HepG2 (cell line): ENCODE measurements at regions not wholly inside any gene's neighbourhood (a gene's known extent, or its start where the extent isn't known, plus 50 kb on each side); places are given as distances from the start of the nearest gene placed in this dataset.

Experiments
- ATAC-seq: fragments of 200-7000 bp; cut with Tn5 transposase; 3 replicates; pipeline ENCODE4 v1.9.1; 2020; ENCODE audit warnings: mild to moderate bottlenecking, moderate library complexity
- BruUV-seq: library from RNA; stranded (reverse); fragments of 400-500 nt; replicated peaks from 2 replicates; lab custom pipeline; 2021; lab: Mats Ljungman, UMichigan
- CTCF ChIA-PET: fragments of 300-600 bp; formaldehyde crosslinking; extraction: SDS; loops from one replicate; lab custom pipeline; 2021; ENCODE audit warnings: low total read pairs, inconsistent platforms, low intra/inter-chr PET ratio; lab: Yijun Ruan, JAX
- POLR2A ChIA-PET: fragments of 350-600 bp; sonication (Branson Sonifier 250); formaldehyde crosslinking; loops from one replicate; lab custom pipeline; 2020; ENCODE audit warnings: antibody characterized with exemption, inconsistent platforms; lab: Yijun Ruan, JAX
- DNase-seq: peaks from one replicate; pipeline ENCODE4 v3.0.0-alpha.2; 2015; ENCODE audit warnings: low spot score
- FAIRE-seq: peaks from 3 replicates; lab custom pipeline; 2011; peaks lifted over from hg19 to GRCh38; lab: Jason Lieb, UNC
- H2AFZ ChIP-seq: one replicate; pipeline ENCODE4 v1.6.1; 2011; ENCODE audit warnings: low read length, inconsistent platforms
- H3K27ac ChIP-seq: fragments of 300-600 bp; 3 replicates; pipeline ENCODE4 v1.8.0; 2011; ENCODE audit warnings: mixed run types, mild to moderate bottlenecking, mixed read lengths, low read length, inconsistent platforms; ENCODE audit not compliant: insufficient read depth; ENCODE audit errors: extremely low read length
- H3K27me3 ChIP-seq, 2 experiments: fragments of 200-600 bp in 1 of 2; 2 replicates in 1 of 2; 3 replicates in 1 of 2; pipeline versions ENCODE4 v1.6.0 to v1.8.0; 2011; ENCODE audit warnings: low read length in 2 of 2, mild to moderate bottlenecking in 2 of 2, moderate library complexity in 2 of 2, inconsistent platforms in 1 of 2; ENCODE audit not compliant: insufficient read depth in 2 of 2, control insufficient read depth in 1 of 2
- H3K36me3 ChIP-seq, 2 experiments: fragments of 200-600 bp in 1 of 2; replicated peaks in 1 of 2; 2 replicates in 1 of 2; 3 replicates in 1 of 2; pipeline versions ENCODE4 v1.5.1 to v1.8.0; 2011; ENCODE audit warnings: low read length in 2 of 2, inconsistent platforms in 1 of 2; ENCODE audit not compliant: insufficient read depth in 2 of 2, control insufficient read depth in 1 of 2
- H3K4me1 ChIP-seq: 2 replicates; pipeline ENCODE4 v1.5.1; 2012; ENCODE audit warnings: low read length, inconsistent platforms; ENCODE audit not compliant: insufficient read depth
- H3K4me2 ChIP-seq: 2 replicates; pipeline ENCODE4 v1.6.0; 2011; ENCODE audit warnings: low read depth, low read length, inconsistent platforms
- H3K4me3 ChIP-seq, 3 experiments: fragments of 200-600 bp in 1 of 3; sonication (generic), shearing (Covaris generic) in 1 of 3; replicated peaks in 1 of 3; 2 replicates each; pipeline ENCODE4 v1.5.1; 2011 to 2016; ENCODE audit warnings: low read length in 3 of 3, inconsistent platforms in 2 of 3, low read depth in 2 of 3, mild to moderate bottlenecking in 2 of 3, control low read depth in 1 of 3, mixed read lengths in 1 of 3; ENCODE audit not compliant: insufficient read depth in 1 of 3
- H3K79me2 ChIP-seq: one replicate; pipeline ENCODE4 v1.6.1; 2011; ENCODE audit warnings: low read length, inconsistent platforms; ENCODE audit not compliant: insufficient read depth
- H3K9ac ChIP-seq: 2 replicates; pipeline ENCODE4 v1.6.0; 2011; ENCODE audit warnings: mild to moderate bottlenecking, low read depth, low read length, inconsistent platforms; ENCODE audit not compliant: insufficient read depth
- H3K9me3 ChIP-seq: 2 replicates; pipeline ENCODE4 v1.5.1; 2012; ENCODE audit warnings: mild to moderate bottlenecking, low read length
- H4K20me1 ChIP-seq: 2 replicates; pipeline ENCODE4 v1.6.0; 2011; ENCODE audit warnings: inconsistent platforms, mild to moderate bottlenecking, low read length, moderate library complexity; ENCODE audit not compliant: insufficient read depth
- CCAR2 ChIP-seq: fragments of 200-400 bp; formaldehyde crosslinking; optimal IDR thresholded peaks from 2 replicates; pipeline ENCODE3; 2018; ENCODE audit warnings: low read depth, mild to moderate bottlenecking, low read length, moderate library complexity
- GATA4 ChIP-seq: sonication (generic); IDR thresholded peaks from 2 replicates; pipeline ENCODE4 v1.6.1; 2016; ENCODE audit warnings: antibody characterized with exemption, low read depth, borderline replicate concordance
- GZF1 ChIP-seq: sonication (generic); formaldehyde crosslinking; IDR thresholded peaks from 2 replicates; pipeline ENCODE4 v1.5.1; 2020; ENCODE audit warnings: mild to moderate bottlenecking, missing genetic modification reagents
- SATB2 ChIP-seq: sonication (generic); formaldehyde crosslinking; IDR thresholded peaks from 2 replicates; pipeline ENCODE4 v1.5.0; 2020; ENCODE audit warnings: missing genetic modification reagents
- SNRNP70 ChIP-seq: fragments of 200-400 bp; formaldehyde crosslinking; IDR thresholded peaks from 2 replicates; pipeline ENCODE4 v1.6.1; 2017; ENCODE audit warnings: mild to moderate bottlenecking, low read depth, low read length, moderate library complexity
- TEAD3 ChIP-seq: optimal IDR thresholded peaks from 2 replicates; pipeline ENCODE3; 2016; ENCODE audit warnings: borderline replicate concordance
- TRIM24 ChIP-seq: sonication (generic); formaldehyde crosslinking; IDR thresholded peaks from 2 replicates; pipeline ENCODE4 v1.8.0; 2022; ENCODE audit warnings: mild to moderate bottlenecking, missing genetic modification reagents
- ZNF235 ChIP-seq: sonication (generic); formaldehyde crosslinking; IDR thresholded peaks from 2 replicates; pipeline ENCODE4 v1.8.1; 2023; ENCODE audit warnings: mild to moderate bottlenecking, missing genetic modification reagents, borderline replicate concordance
- ZNF296 ChIP-seq: sonication (generic); formaldehyde crosslinking; conservative IDR thresholded peaks from 2 replicates; pipeline ENCODE4 v1.5.0; 2020; ENCODE audit warnings: mild to moderate bottlenecking, missing genetic modification reagents
- ZNF326 ChIP-seq: sonication (generic); formaldehyde crosslinking; IDR thresholded peaks from 2 replicates; pipeline ENCODE4 v1.4.0; 2020; ENCODE audit warnings: missing genetic modification reagents, borderline replicate concordance
- ZNF350 ChIP-seq: sonication (generic); formaldehyde crosslinking; IDR thresholded peaks from 2 replicates; pipeline ENCODE4 v1.4.0; 2020; ENCODE audit warnings: mild to moderate bottlenecking, low read depth, missing genetic modification reagents, borderline replicate concordance
- WGBS: methylation state at CpG from one replicate; pipeline ENCODE4 v1.1.6; 2017; ENCODE audit warnings: low lambda C conversion rate; 5-methylcytosine and 5-hydroxymethylcytosine counted together
- in situ Hi-C: cut with HindIII; loops from 2 replicates; pipeline ENCODE4 v1.10.0; 2017; ENCODE audit warnings: low pct_unique_long_range_greater_than_20kb; ENCODE audit not compliant: extremely low pct_ligation_motif_present
- intact Hi-C: fragments of 100-400 bp; cut with micrococcal nuclease; formaldehyde crosslinking; loops from one replicate; pipeline ENCODE4 v1.10.0; 2022; ENCODE audit not compliant: unreplicated experiment
- TF ChIP-seq, protein P1 (sequence below): sonication (generic); formaldehyde crosslinking; IDR thresholded peaks from 2 replicates; pipeline ENCODE4 v1.4.0; 2020; ENCODE audit warnings: missing genetic modification reagents
- TF ChIP-seq, protein P2 (sequence below): sonication (generic); formaldehyde crosslinking; IDR thresholded peaks from 2 replicates; pipeline ENCODE4 v1.5.1; 2020; ENCODE audit warnings: mild to moderate bottlenecking, moderate library complexity, missing genetic modification reagents
- TF ChIP-seq, protein P3 (sequence below): sonication (generic); formaldehyde crosslinking; IDR thresholded peaks from 2 replicates; pipeline ENCODE4 v1.4.0; 2020; ENCODE audit warnings: missing genetic modification reagents, mild to moderate bottlenecking, borderline replicate concordance

DNA sequence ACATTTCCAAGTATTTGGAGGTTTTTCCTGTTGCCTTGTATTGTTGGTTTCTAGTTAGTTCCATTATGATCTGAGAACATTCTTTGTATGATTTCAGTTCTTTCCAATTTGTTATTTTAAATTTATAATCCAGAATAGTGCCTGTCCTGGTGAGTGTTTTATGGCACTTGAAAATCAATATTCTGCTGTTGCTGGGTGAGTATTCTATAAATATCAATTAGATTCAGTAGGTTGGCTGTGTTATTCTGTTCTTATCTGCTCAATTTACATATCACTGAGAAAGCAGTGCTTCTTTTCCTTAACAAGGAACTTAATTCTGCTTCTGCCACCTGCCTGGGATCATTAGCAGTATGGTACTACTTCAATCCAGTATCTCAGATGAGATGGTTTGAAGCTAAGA is 123.5 kb downstream of the SNX19 start (continued):
- TF ChIP-seq, protein P1, sequence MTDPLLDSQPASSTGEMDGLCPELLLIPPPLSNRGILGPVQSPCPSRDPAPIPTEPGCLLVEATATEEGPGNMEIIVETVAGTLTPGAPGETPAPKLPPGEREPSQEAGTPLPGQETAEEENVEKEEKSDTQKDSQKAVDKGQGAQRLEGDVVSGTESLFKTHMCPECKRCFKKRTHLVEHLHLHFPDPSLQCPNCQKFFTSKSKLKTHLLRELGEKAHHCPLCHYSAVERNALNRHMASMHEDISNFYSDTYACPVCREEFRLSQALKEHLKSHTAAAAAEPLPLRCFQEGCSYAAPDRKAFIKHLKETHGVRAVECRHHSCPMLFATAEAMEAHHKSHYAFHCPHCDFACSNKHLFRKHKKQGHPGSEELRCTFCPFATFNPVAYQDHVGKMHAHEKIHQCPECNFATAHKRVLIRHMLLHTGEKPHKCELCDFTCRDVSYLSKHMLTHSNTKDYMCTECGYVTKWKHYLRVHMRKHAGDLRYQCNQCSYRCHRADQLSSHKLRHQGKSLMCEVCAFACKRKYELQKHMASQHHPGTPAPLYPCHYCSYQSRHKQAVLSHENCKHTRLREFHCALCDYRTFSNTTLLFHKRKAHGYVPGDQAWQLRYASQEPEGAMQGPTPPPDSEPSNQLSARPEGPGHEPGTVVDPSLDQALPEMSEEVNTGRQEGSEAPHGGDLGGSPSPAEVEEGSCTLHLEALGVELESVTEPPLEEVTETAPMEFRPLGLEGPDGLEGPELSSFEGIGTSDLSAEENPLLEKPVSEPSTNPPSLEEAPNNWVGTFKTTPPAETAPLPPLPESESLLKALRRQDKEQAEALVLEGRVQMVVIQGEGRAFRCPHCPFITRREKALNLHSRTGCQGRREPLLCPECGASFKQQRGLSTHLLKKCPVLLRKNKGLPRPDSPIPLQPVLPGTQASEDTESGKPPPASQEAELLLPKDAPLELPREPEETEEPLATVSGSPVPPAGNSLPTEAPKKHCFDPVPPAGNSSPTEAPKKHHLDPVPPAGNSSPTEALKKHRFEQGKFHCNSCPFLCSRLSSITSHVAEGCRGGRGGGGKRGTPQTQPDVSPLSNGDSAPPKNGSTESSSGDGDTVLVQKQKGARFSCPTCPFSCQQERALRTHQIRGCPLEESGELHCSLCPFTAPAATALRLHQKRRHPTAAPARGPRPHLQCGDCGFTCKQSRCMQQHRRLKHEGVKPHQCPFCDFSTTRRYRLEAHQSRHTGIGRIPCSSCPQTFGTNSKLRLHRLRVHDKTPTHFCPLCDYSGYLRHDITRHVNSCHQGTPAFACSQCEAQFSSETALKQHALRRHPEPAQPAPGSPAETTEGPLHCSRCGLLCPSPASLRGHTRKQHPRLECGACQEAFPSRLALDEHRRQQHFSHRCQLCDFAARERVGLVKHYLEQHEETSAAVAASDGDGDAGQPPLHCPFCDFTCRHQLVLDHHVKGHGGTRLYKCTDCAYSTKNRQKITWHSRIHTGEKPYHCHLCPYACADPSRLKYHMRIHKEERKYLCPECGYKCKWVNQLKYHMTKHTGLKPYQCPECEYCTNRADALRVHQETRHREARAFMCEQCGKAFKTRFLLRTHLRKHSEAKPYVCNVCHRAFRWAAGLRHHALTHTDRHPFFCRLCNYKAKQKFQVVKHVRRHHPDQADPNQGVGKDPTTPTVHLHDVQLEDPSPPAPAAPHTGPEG (CRISPR knock-in tag) = no peak

DNA sequence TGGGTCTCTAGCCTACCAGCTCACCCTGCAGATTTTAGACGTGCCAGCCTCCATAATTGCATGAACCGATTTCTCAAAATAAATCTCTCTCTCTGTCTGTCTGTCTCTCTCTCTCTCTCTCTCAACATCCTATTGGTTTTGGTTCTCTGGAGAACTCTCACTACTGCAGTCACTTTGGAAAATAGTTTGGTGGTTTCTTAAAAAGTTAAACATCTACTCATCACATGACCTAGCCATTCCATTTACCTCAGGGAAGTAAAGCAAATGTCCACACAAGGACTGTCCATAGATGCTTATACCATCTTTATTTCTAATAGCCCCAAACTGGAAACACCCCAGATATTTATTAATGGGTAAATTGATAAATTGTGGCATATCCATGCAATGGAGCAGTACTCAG is 119.5 kb downstream of the SNX19 start:
- no peaks in the 10 kb centered on the region for H3K4me1 ChIP-seq
- intact Hi-C loops = no loop called here
- FAIRE-seq (no peak), DNase-seq (no peak), ATAC-seq (no peak)
- H2AFZ ChIP-seq = no peak overlapping the region
- no peak overlapping the region for H3K4me2 ChIP-seq
- ChIA-PET CTCF (no interaction called here), POLR2A (no interaction called here)
- no peaks in the 10 kb centered on the region for H3K36me3 ChIP-seq
- BruUV-seq = no TSS peak
- no peaks in the 10 kb centered on the region for H3K27me3 ChIP-seq
- H3K79me2 ChIP-seq = no peaks in the 10 kb centered on the region
- 0% methylated on average over 2 of the region's 2 CpGs for WGBS
- H4K20me1 ChIP-seq = no peaks in the 10 kb centered on the region
- no peak overlapping the region for H3K9ac ChIP-seq
- H3K4me3 ChIP-seq = no peak overlapping the region
- no peak overlapping the region for H3K27ac ChIP-seq
- no peaks in the 10 kb centered on the region for H3K9me3 ChIP-seq
- in situ Hi-C loops = no loop called here
- TF ChIP-seq SNRNP70 = no peak
- TF ChIP-seq TRIM24 (CRISPR knock-in tag) = no peak
- TF ChIP-seq, protein P2, sequence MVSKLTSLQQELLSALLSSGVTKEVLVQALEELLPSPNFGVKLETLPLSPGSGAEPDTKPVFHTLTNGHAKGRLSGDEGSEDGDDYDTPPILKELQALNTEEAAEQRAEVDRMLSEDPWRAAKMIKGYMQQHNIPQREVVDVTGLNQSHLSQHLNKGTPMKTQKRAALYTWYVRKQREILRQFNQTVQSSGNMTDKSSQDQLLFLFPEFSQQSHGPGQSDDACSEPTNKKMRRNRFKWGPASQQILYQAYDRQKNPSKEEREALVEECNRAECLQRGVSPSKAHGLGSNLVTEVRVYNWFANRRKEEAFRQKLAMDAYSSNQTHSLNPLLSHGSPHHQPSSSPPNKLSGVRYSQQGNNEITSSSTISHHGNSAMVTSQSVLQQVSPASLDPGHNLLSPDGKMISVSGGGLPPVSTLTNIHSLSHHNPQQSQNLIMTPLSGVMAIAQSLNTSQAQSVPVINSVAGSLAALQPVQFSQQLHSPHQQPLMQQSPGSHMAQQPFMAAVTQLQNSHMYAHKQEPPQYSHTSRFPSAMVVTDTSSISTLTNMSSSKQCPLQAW = no peak
- TF ChIP-seq, protein P3, sequence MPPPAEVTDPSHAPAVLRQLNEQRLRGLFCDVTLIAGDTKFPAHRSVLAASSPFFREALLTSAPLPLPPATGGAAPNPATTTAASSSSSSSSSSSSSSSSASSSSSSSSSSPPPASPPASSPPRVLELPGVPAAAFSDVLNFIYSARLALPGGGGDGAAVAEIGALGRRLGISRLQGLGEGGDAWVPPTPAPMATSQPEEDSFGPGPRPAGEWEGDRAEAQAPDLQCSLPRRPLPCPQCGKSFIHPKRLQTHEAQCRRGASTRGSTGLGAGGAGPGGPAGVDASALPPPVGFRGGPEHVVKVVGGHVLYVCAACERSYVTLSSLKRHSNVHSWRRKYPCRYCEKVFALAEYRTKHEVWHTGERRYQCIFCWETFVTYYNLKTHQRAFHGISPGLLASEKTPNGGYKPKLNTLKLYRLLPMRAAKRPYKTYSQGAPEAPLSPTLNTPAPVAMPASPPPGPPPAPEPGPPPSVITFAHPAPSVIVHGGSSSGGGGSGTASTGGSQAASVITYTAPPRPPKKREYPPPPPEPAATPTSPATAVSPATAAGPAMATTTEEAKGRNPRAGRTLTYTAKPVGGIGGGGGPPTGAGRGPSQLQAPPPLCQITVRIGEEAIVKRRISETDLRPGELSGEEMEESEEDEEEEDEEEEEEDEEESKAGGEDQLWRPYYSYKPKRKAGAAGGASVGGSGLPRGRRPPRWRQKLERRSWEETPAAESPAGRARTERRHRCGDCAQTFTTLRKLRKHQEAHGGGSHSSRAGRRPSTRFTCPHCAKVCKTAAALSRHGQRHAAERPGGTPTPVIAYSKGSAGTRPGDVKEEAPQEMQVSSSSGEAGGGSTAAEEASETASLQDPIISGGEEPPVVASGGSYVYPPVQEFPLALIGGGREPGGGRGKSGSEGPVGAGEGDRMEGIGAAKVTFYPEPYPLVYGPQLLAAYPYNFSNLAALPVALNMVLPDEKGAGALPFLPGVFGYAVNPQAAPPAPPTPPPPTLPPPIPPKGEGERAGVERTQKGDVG = no peak
- TF ChIP-seq GZF1 = no peak
- TF ChIP-seq SATB2 = no peak
- TF ChIP-seq CCAR2 = no peak
- TF ChIP-seq ZNF235 (CRISPR knock-in tag) = no peak
- TF ChIP-seq ZNF326 (CRISPR knock-in tag) = no peak
- no peak for TF ChIP-seq ZNF350 (CRISPR knock-in tag)
- no peak for TF ChIP-seq GATA4
- TF ChIP-seq ZNF296 (CRISPR knock-in tag) = no peak
- no peak for TF ChIP-seq TEAD3 (CRISPR knock-in tag)
